HPDE6-E6E7 (cell line): ENCODE measurements at regions not wholly inside any gene's neighbourhood (a gene's known extent, or its start where the extent isn't known, plus 50 kb on each side); places are given as distances from the start of the nearest gene placed in this dataset.

ENCODE experiments used
- DNase-seq: peaks from one replicate; pipeline ENCODE4 v3.0.0; 2011; ENCODE audit warnings: missing footprints; ENCODE audit errors: extremely low spot score

DNA sequence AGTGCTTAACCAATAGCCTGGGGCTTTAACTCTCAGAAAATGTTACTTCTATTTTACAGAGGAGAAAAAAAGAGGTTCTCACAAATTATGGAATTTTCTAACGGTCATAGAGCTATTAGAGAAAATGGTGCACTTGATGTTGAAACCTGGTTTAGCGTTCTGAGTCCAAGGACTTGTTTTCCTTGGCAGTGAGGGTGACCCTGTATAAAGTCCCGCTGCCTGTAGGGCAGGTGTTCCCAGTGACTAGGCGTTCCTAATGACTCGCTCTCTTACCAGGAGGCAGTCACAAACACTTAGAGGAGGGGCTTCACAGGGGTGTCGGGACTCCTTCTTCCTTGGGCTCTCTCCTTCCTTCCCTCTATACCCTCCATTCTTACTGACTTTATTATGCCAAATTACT is 175.8 kb downstream of the ACTR3 start:
- DNase-seq: no peak

- DNase-seq: no peak
Observed at GRCh38 chr2:114066186-114066747, 176.4 kb downstream of the ACTR3 start.

GRCh38 chr2:114068438-114068837 is 178.5 kb downstream of the ACTR3 start:
- DNase-seq: no peak

DNA sequence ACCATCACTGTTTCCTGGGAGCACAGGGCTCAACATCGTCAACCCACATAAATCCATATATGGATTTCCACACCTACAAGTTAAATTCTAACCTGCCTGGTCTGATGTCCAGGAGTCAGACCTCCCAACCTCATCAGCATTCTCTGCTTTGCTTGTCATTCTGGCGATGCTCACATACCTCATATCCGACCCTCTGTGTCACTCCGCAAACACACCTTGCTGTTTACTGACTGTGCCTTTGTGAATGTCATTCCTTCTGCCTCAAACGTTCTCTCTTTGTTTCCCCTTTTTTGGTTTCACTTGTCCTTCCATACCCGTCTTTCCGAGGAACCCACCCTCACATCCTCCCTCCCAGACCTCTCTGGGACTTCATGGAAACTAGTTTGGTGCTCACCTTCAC is 187.1 kb downstream of the ACTR3 start:
- DNase-seq: no peak

DNA sequence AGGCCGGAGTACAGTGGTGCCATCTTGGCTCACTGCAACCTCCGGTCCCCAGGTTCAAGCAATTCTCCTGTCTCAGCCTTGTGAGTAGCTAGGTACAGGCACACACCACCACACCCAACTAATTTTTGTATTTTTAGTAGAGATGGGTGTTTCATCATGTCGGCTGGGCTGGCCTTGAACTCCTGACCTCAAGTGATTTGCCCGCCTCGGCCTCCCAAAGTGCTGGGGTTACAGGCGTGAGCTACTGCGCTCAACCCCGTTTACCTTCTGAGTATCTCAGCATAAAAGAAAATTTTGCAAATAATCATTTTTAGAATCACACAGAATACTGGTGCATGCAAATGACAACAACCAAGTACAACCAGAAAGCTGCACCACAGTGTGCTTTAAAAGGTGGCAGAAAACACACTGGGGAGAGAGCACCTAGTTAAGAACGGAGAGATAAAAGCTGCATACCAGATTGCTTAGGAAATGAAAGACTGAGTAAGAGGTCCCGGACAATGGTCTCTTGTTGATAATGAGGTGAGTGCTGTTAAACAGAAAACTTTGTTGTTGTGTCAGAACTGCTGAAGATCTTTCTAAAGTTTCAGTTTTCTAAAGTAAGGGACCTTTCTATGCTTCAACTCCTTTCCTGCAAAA is 189.6 kb downstream of the ACTR3 start:
- no peak for DNase-seq

- DNase-seq: no peak
Observed at GRCh38 chr2:114082731-114083433, 193.0 kb downstream of the ACTR3 start.

DNA sequence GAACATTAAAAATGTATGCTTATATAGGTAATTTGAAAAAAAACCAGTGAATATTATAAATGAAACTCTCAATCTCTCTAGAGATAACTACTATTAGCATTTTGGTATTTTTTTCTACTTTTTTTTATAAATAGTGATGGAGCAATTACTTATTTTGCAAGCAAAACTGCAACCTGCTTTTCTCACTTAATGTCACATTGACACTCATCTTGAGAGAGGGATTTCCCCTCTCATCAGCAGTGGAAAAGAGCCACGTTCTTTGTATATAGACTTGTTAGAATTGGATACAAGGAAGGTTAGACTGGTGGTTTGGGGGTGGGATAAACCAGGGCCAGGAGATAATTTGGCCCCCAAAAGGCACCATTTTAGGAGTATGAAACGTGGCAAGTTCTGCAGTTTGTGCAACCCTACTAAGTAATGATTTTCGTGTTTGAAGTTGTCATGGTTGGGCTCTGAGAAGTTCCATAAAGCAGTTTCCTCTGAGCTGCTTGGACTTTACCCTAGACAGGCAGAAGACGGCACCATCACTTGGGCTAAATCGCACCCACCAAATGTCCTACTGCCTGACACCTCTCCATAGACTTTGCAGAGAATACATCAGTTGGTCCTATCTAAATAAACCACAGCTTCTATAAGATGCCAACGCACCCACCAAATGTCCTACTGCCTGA is 194.0 kb downstream of the ACTR3 start:
- DNase-seq: no peak

GRCh38 chr2:114085238-114085637 is 195.3 kb downstream of the ACTR3 start:
- DNase-seq: no peak

DNA sequence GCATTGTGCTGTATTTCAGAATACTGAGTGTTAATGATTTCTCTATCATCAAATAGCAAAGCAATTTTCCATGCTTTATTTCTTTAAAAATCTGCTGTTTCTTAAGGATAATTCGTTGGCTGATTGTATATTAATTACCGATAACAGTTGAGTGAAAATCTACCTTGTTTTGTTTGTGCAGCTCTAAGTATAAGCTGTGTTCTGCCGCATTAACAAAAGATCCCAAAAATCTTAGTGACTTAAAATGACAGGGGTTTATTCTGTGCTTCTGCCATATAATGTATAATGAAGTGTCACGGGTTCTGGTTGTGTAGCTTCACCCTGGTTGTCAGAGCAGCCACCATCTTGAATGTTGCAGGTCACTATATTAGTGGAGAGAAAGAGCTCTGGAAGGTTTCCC is 196.1 kb downstream of the ACTR3 start:
- DNase-seq: no peak

DNA sequence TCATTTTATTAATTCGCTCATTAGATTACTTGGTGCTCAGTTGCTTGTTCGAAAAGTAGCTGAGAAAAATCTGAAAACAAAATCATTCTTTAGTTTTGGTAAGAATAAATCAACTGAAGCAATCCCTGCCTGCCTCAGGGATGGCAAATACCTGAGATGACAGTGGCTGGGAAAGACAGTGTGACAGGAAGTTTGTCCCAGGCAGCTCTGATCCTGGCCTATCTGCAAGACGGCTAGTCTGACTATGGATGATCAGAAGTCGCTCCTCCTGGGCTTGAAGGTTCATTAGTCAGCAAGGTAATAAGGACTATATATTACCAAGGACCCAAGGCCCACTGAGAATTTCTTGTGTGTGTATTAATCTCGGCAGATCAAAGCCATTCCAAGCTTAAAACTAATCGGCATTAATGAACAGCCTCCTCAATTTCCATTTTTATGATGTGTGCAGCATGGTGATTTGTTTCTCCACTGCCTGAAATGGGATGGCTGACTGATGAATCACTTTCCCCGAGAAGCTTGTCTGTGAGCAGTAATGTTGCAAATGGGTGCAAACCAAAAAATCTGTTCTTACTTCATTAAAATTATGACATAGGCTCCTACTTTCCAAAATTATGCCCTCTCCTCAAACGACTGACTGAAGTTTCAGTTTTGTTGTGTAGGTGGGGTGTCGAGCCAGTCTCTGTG is 199.9 kb downstream of the ACTR3 start:
- DNase-seq: no peak

- DNase-seq: no peak
Observed at GRCh38 chr2:114091010-114091409, 201.1 kb downstream of the ACTR3 start.

GRCh38 chr2:114108249-114108648 is 218.4 kb downstream of the ACTR3 start:
- DNase-seq: no peak

- DNase-seq: no peak
Observed at GRCh38 chr2:114108824-114109416, 219.0 kb downstream of the ACTR3 start.

DNA sequence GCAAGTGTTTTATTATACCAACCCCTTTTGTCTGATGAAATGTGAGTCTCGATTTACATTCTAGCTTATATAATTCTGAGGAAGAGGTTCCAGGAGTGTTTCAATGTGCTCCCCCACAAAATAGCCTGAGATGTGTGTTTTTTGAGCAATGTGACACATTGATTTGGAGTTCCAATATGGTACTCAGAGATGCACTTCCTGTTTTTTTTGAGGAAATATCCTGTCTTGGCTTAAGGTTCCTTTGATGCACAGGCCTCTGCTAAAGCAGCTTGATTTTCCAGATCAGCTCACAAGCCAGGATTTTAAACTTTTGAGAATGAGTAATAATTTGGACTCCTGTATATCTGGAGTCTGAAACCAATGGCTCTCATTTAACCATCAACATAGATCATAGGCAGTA is 221.4 kb downstream of the ACTR3 start:
- no peak for DNase-seq

DNA sequence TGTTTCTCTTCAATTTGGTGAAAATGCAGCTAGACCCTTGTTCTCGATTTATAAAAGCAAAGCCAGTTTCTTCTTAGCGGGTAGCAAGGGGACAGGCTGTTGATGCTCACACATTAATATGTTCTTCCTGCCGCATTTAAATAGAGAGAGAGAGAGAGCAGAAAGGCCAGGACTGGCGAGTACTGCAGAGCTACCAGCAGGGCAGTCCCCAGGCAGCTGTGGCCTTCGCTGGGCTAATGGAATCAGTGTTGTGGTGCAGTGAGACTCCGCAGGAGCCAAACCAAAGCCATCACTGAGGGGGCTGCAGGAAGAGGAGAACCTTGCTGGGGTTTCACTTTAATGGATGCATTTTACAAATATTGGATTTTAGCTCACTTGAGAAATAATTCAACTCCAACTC is 223.6 kb downstream of the ACTR3 start:
- DNase-seq: no peak

- DNase-seq: no peak
Observed at GRCh38 chr2:114118088-114118487, 228.2 kb downstream of the ACTR3 start.

DNA sequence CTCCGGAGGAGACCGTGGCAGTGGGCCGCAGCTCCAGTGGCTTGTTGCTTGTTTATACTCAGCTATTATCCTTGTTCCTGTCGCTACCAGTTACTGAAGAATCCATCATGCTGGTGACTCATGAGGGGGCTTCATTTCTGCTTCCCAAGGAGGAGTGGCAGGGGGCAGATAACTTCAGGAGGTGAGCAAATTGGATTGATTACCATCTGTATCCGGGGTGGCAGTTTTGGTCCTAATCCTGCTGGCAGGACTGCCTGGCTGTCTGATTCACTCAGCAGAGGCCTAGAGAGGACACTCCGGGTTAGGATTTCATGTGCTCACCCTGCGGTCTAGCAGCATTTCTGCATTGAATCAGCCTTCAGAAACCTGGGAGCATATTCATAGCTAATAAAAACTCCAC is 230.0 kb downstream of the ACTR3 start:
- no peak for DNase-seq

GRCh38 chr2:114122930-114123329 is 233.0 kb downstream of the ACTR3 start:
- DNase-seq: no peak

DNA sequence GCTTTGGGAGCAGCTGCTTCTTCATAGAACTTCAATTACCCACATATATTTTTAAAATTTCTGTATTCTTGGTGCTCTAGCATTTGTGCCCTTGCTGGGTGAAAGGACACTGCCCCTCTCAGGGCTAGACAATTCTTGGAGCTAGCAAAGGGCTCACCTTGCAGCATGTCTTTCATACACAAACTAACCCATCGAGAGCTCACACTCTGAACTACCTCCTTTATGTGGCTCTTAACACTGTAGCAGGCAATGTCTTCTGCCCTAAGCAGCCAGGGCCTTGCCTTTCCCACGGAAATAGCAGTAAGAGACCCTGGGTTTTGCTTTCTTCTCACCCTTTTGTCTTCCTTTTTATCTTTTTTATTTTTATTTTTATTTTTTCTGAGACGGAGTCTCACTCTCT is 234.0 kb downstream of the ACTR3 start:
- no peak for DNase-seq

- no peak for DNase-seq
Observed at GRCh38 chr2:114127372-114127771, 237.5 kb downstream of the ACTR3 start.

- no peak for DNase-seq
Observed at GRCh38 chr2:114128263-114128662, 238.4 kb downstream of the ACTR3 start.

- DNase-seq: no peak
Observed at GRCh38 chr2:114128725-114129124, 238.8 kb downstream of the ACTR3 start.
